HG03378 (cell line): ENCODE measurements at regions not wholly inside any gene's neighbourhood (a gene's known extent, or its start where the extent isn't known, plus 50 kb on each side); places are given as distances from the start of the nearest gene placed in this dataset.
"Not testable (repeated sequence)": the region's sequence is repeated elsewhere in the genome, so short reads cannot be mapped to it uniquely, and the experiment has no call there.

Source experiments
- ATAC-seq: cut with Tn5 transposase; IDR thresholded peaks from one replicate; pipeline ENCODE4 v1.9.1; 2021; ENCODE audit warnings: mild to moderate bottlenecking, moderate library complexity; ENCODE audit not compliant: unreplicated experiment

- no peak for ATAC-seq
Observed at GRCh38 chr11:116352881-116353280, 419.9 kb downstream of the BUD13 start.

DNA sequence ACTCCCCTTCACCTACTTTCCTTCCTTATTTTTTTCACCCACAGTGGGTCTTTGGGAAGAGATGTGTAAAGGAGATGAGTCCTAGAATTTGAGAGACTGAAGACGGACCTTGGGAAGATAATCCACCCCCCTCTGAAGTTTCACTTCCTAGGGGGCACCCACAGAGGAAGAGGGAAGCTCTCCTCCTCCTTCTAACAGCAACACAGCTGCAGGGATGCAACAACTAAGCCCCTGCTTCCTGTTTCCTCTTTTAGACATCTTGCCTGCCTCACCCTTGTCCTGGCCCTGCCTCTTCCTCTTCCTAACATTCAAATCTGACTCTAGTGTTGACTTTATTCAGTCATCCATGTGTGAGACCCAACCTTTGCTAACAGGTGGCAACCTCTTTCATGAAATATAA lies 424.6 kb downstream of the BUD13 start:
- ATAC-seq: no peak

DNA sequence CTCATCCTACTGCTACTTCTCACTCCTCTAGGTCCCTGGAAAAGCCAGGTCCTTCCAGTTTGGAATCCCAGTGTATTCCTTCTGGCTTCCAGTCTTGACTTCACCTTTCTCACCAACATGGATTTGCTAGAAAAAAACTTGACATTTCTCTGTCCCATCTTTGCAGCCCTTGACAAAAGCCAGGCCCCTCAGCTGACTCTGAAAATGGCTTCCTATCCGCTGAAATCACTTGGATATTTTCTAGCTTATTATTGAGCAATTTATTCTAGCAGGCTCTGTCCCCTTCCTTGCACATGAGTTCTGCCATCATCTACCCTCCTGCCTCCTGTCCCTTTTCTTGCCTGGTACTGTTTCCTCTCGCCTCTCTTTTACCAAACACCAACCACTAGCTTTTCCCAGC lies 427.2 kb downstream of the BUD13 start:
- no peak for ATAC-seq

DNA sequence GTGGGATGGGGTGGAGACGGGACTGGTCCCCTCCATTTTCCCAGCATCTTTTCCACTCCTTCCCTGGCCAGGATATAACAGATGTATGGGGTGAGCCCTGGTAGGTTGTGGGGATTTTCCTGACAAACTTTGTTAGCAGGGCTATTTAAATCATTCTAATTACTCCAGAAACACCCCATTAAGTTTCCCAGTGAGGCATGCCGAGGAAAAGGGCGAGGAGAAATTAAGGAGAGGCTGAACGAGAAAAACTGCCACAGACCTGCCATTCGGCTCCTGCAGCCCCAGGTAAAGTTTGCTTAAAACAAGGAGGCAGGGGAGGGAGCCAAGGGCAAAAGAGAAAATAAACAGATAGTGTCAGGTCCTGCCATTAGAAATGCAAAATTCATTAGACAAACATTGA lies 428.2 kb downstream of the BUD13 start:
- no peak for ATAC-seq

- no peak for ATAC-seq
Observed at GRCh38 chr11:116343270-116343669, 429.5 kb downstream of the BUD13 start.

GRCh38 chr11:116342148-116342547 lies 430.6 kb downstream of the BUD13 start:
- ATAC-seq: no peak

DNA sequence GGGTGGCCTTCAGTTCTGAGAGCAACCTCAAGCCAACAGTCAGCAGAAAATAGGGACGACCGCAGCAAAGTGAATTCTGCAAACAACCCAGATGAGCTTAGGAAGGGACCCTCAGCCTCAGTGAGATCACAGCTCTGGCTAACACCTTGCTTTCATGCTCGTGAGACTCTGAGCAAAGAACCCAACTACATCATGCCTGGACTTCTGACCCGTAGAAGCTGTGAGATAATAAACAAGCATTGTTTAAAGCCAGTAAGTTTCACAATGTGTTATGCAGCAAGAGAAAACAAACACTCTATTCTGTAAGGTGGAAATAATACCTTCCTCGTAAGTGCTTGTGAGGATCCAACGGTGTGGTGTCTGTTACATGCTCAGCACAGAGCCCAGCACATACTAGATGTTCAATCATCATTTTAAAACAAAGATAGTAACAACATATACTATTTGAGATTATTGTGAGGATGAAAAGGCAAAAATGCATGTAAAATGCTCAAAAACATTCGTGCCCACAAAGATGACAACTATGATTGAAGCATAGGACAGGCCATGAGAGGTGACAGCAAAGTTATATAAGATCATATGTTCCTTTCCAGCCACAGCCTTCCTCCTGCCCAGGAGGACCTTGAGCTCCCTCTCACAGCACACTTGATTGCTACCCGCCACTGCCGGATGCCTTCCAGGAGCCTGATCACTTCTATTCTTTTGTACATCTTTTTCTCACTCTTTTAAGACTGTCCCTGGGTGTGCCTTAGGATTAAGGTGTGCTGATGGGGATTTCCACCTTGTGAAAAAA lies 433.3 kb downstream of the BUD13 start:
- ATAC-seq: no peak

DNA sequence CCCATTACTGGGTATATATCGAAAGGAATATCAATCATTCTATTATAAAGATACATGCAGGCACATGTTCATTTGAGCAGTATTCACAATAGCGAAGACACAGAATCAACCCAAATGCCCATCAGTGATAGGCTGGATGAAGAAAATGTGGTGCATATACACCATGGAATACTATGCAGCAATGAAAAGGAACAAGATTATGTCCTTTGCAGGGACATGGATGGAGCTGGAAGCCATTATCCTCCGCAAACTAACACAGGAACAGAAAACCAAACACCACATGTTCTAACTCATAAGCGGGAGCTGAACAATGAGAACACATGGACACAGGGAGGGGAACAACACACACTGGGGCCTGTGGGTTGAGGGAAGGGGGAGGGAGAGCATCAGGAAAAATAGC lies 434.3 kb downstream of the BUD13 start:
- ATAC-seq: not testable (repeated sequence)

DNA sequence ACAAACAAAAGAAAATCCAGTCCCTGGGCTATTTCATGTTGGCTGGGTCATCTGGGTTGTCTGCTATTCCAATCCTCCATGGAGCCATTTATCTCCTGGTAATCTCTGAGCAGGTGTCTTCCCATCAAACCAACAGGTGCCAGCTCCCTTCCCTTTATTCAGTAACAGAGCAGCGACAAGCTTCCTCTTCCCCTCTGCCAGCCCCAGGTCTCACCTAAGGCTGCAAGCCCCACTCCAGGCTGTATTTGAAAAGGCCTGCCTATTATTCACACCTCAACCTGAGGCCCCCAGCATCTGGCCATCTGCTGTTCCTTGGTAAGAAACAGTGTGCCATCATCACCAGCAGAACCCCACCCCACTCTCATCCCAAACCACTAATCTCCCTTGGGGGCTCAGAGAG lies 436.2 kb downstream of the BUD13 start:
- no peak for ATAC-seq

GRCh38 chr11:116335891-116336290 lies 436.9 kb downstream of the BUD13 start:
- ATAC-seq: no peak

DNA sequence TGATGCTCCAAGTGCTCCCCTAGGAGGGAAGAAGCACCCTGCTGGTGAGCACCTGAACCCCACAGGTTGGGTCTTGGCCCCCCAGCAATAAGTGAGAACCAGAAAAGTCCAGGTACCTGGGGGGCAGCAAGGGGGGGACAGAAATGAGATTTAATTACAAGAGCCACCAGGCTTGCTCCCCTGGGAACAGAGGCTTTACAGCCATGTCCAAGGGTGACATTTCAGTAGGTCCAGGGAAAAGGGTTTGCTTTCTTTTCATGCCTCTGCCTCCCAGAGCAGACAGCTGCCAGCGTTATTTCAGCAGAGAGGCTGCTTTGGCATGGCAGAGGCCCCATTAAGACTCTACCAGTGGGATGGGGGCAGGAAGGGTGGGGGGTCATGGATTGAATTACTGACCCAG lies 437.7 kb downstream of the BUD13 start:
- ATAC-seq: no peak

GRCh38 chr11:116334596-116334995 lies 438.2 kb downstream of the BUD13 start:
- no peak for ATAC-seq

DNA sequence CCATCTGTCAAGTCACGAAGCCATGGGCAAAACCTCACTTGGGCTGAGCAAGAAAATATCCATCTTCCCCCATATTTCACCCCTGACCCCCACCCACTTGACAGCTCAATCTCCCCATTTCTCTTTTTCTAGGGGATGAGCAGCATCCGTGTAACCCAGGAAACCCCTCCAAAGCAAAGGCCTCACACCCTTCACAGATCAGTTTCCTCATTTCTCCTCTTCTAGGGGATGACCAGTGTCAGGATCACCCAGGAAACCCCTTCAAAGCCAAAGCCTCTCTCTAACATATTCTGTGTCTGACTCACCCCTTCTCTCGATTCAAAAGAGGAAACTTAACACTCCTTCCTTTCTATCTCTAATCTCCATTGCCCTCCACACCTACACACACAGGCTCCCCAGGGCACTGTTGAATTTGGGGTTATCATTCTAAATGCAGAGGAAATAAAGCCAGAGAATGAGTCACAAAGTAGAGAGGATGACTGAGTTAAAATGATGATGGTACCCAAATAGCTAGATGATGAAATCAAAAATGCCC lies 439.7 kb downstream of the BUD13 start:
- no peak for ATAC-seq

DNA sequence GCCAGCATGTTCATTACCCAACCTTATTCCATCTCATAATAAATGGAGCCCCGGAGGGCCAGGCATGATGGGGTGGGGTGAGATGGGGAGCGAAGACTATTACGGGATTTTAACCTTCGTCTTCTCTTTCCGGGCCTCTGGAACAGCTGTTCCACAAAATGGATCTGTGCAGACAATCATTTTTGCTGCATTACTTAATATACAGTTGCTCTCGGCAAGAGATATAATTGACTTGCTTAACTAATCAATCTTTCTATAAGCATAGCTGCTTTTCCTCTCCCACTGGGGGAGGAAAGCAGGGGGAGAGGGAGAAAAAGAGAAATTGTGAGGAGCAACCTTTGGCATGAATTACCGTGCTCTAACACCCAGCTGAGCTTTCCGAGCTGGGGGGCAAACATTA lies 440.4 kb downstream of the BUD13 start:
- ATAC-seq: no peak

DNA sequence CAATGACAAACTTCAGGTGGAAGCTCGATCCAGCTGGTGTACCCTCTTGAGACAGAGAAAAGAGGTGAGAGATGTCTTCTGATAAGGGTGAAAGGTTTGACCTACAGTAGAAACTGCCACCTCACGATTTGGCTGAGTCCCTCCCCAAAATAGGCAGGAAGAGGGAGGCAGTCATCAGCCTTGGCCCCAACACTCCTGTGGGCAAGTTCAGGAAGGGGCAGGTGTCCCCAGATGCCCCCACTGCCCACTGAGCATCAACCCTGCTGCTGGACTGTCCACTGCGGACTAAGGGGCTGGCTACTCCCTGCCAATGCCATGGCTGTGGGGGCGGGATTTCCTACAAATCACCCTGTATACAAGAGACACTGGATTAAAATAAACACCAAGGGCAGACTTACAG lies 441.4 kb downstream of the BUD13 start:
- no peak for ATAC-seq

- ATAC-seq: no peak
Observed at GRCh38 chr11:116330439-116331185, 442.2 kb downstream of the BUD13 start.

GRCh38 chr11:116329354-116330090 lies 443.3 kb downstream of the BUD13 start:
- no peak for ATAC-seq

GRCh38 chr11:116328851-116329250 lies 443.9 kb downstream of the BUD13 start:
- ATAC-seq: no peak

- ATAC-seq: no peak
Observed at GRCh38 chr11:116328391-116328790, 444.4 kb downstream of the BUD13 start.

- ATAC-seq: no peak
Observed at GRCh38 chr11:116326146-116326545, 446.6 kb downstream of the BUD13 start.

DNA sequence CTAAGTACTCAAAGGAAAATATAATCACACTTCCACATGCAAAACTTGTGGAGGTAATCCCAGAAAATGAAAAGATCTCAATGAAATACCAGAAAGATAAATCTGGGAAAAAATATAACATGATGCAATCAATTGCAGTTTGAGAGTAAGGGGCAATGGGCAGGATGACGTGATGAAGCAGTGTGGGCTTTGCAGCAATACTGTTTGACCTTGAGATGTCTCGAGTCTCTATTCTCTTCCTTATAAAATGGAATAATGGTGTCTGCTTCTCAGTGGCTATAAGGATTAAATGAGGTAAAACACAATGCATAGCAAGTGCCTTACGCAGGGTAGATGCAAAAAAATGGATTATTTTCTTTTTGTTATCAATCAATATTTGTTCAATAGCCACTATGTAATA lies 447.5 kb downstream of the BUD13 start:
- no peak for ATAC-seq
